Effector memory CD8-positive, alpha-beta T cell (primary cell): ENCODE measurements at regions not wholly inside any gene's neighbourhood (a gene's known extent, or its start where the extent isn't known, plus 50 kb on each side); places are given as distances from the start of the nearest gene placed in this dataset.
A peak's percentile ranks its signal among the peaks of the same experiment; 100 is the strongest.

Experiments used
- ATAC-seq: fragments of 150-1000 bp; cut with Tn5 transposase; replicated peaks from 2 replicates; pipeline ENCODE4 v1.10.0; 2021; ENCODE audit warnings: mild to moderate bottlenecking, moderate library complexity
- DNase-seq, 3 experiments: peaks; one replicate each; pipeline ENCODE4 v3.0.0; 2021
- H3K27ac Mint-ChIP-seq, 2 donors: one replicate each; pipeline ENCODE4 v1.8.0; 2022; ENCODE audit warnings: mild to moderate bottlenecking in 2 of 2, mixed read lengths in 2 of 2, moderate library complexity in 2 of 2
- H3K27me3 Mint-ChIP-seq, 2 donors: one replicate each; pipeline ENCODE4 v1.8.0; 2022; ENCODE audit warnings: mixed read lengths in 2 of 2
- H3K36me3 Mint-ChIP-seq: one replicate; pipeline ENCODE4 v1.8.0; 2022; ENCODE audit warnings: mild to moderate bottlenecking, moderate library complexity, mixed read lengths; ENCODE audit not compliant: insufficient read depth
- H3K4me1 Mint-ChIP-seq, 2 donors: one replicate each; pipeline ENCODE4 v1.8.0; 2022; ENCODE audit warnings: low read depth in 2 of 2, mixed read lengths in 2 of 2
- H3K4me3 Mint-ChIP-seq, 2 donors: one replicate each; pipeline ENCODE4 v1.8.0; 2022; ENCODE audit warnings: mild to moderate bottlenecking in 2 of 2, mixed read lengths in 2 of 2, moderate library complexity in 2 of 2
- H3K9me3 Mint-ChIP-seq, 2 donors: one replicate each; pipeline ENCODE4 v1.8.0; 2022; ENCODE audit warnings: mixed read lengths in 2 of 2

DNA sequence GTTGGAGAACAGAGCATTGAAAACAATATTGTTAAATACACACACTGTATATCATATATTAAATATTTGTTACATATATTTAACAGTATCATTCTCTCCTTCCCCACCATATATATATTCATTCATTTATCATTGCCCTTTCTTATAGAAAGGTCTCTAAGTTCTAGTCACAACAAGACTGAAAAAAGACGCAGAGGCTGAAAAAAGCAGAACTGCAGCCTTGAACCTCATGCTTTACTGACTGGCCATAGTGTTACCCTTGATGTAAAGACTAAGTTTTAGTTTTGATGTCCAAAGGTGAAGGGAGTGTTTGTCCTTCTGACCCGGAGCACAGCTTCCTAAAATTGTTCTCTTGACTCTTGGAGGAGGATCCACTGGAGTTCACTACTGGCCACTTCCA is 247.9 kb downstream of the PTEN start:
- no peaks in the 10 kb centered on the region for H3K36me3 Mint-ChIP-seq
- peaks cover 19 to 22% of the 10 kb centered on the region in 2 donors for H3K4me1 Mint-ChIP-seq
- H3K9me3 Mint-ChIP-seq, result no peaks in the 10 kb centered on the region
- no peak overlapping the region for H3K4me3 Mint-ChIP-seq
- no peaks in the 10 kb centered on the region for H3K27me3 Mint-ChIP-seq
- DNase-seq (no peak), ATAC-seq (no peak)
- no peak overlapping the region for H3K27ac Mint-ChIP-seq

DNA sequence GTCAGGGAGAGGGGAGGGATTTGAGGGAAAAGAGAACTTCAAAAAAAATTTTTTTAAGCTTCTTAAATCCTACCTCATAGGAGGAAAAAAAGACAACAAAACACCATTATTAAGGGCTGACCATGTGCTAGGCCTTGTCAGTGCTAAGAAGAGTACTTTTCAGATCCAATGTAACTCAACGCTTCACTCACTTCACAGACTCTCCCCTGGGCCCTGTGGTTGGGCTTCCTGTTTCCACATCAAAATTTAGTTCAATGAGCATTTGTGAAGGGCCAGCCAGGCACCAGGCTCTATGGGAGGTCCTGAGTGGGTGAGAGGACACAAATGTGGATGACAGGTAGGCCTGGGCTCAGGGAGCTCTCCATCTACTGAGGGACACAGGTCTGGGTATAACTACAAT is 249.8 kb downstream of the PTEN start:
- ATAC-seq (no peak), DNase-seq (no peak)
- Mint-ChIP-seq H3K4me3 (no peak overlapping the region), H3K27ac (no peak overlapping the region), H3K9me3 (no peaks in the 10 kb centered on the region), H3K4me1 (peaks cover 10 to 14% of the 10 kb centered on the region in 2 donors), H3K27me3 (no peaks in the 10 kb centered on the region), H3K36me3 (no peaks in the 10 kb centered on the region)

DNA sequence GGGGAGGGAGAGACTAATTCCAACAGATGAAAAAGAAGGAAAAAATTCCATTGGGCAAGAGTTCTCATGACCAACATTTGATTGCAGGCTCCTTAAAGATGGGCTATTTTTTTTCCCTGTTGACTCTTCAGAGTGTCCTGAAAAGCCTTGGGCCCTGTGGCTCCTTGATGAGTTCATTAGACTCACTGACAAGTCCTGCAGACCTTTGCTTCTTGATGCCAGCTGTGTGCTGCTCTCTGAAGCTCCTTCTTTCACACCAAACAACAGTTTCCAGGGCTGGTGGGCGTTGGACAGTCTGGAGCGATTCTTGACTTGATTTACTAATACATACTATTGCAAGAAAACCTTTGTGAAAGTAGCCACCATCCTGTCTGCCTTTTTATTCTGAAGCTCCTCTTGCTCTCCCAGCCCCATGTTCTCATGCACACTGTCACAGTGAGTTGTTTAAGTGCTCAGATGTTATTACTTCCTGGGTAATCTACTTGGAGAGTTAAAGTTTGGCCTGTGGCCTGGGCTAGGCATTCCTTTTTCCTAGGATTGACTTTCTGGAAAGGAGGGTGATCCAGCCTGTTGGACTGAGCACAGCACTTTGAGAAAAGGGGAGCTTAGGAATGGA is 250.3 kb downstream of the PTEN start:
- Mint-ChIP-seq H3K27me3 (no peaks in the 10 kb centered on the region), H3K4me3 (no peak overlapping the region), H3K4me1 (peaks cover 8 to 12% of the 10 kb centered on the region in 2 donors), H3K36me3 (no peaks in the 10 kb centered on the region), H3K27ac (peak overlapping the region; percentile 44 to 59), H3K9me3 (no peaks in the 10 kb centered on the region)
- DNase-seq, result no peak
- ATAC-seq, result no peak

DNA sequence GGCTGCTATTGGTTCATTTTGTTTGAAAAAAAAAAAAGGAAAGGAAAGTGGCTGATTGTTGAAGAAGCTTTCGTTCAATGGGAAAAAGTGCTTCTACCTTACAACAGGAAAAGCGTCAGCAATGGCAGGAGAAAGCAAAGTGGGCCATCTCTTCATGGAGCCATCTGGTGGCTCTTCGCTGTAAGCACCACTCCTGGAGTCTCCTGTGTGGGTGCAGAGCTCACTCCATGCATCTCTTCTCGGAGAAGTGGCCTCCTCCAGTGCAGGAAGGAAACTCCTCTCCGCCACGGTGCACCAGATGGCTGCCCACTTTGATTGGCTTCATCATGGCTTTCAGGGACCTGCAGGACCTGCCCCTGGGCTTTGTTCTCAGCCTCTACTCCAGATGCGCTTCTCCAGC is 250.9 kb downstream of the PTEN start:
- peaks cover 9 to 12% of the 10 kb centered on the region in 2 donors for H3K4me1 Mint-ChIP-seq
- peak overlapping the region; percentile 44 to 59 for H3K27ac Mint-ChIP-seq
- ATAC-seq (peak; percentile 55), DNase-seq (no peak)
- H3K4me3 Mint-ChIP-seq, result no peak overlapping the region
- H3K36me3 Mint-ChIP-seq, result no peaks in the 10 kb centered on the region
- H3K27me3 Mint-ChIP-seq, result no peaks in the 10 kb centered on the region
- H3K9me3 Mint-ChIP-seq, result no peaks in the 10 kb centered on the region

DNA sequence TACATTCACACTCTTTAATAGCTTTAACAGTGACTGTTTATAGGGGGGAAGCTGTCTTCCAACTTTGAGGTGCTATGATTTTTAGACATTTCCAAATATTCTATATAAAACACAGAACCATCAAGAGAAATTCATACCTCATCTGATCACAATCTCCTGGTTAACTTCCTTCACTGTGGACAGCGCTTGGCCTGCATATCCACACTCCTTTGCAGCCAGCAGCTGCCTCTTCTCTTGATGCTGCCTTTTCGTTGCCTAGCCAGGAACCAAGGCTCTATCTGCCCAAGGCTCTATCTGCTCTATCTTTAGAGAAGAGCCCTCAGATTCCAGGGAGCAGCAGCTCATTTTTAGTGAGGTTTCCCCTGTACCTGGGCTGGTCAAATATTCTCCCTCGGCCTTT is 252.0 kb downstream of the PTEN start:
- H3K4me1 Mint-ChIP-seq, result peaks cover 14 to 16% of the 10 kb centered on the region in 2 donors
- no peak overlapping the region for H3K27ac Mint-ChIP-seq
- DNase-seq (no peak), ATAC-seq (no peak)
- H3K4me3 Mint-ChIP-seq, result no peak overlapping the region
- H3K36me3 Mint-ChIP-seq, result no peaks in the 10 kb centered on the region
- no peaks in the 10 kb centered on the region for H3K9me3 Mint-ChIP-seq
- H3K27me3 Mint-ChIP-seq, result no peaks in the 10 kb centered on the region

DNA sequence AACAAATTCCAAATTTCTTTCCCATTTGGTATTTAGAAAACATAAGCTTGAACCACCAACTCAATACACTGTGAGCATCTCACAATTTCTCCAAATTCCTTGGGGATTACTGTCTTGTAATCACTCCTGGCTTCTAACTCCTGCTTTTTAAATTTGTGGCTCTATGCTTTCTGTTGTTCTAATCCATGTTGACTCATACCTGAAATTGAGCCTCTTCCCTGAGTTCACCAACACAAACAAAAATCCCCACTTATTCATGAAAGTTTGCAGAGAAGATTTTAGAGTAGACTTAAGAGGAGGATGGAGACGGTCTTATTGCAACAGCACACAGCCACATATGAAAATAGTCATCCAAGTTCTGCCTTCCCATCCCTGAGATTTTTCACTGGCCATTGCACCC is 252.5 kb downstream of the PTEN start:
- peaks cover 19 to 20% of the 10 kb centered on the region in 2 donors for H3K4me1 Mint-ChIP-seq
- no peaks in the 10 kb centered on the region for H3K9me3 Mint-ChIP-seq
- H3K36me3 Mint-ChIP-seq, result no peaks in the 10 kb centered on the region
- no peak for DNase-seq
- no peak overlapping the region for H3K27ac Mint-ChIP-seq
- no peaks in the 10 kb centered on the region for H3K27me3 Mint-ChIP-seq
- no peak for ATAC-seq
- no peak overlapping the region for H3K4me3 Mint-ChIP-seq

DNA sequence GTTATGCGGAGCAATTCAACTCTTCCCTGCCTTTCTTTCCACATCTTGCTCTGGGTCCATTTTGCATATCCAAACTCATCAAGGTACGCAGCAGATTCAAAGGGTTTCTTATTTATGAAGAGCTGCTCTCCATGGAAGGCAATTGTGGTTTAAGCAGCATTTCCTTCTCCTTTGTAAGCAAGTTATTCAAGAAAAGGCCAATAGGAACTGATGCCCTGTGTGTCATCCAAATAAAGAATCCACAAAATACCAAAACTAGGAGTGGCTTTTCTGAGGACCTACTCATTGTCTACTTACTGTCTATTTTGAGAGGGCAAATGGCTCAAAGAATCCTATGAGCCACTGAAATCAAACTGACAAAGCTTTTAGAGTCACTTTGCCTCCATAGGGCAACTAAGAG is 253.1 kb downstream of the PTEN start:
- Mint-ChIP-seq H3K9me3 (no peaks in the 10 kb centered on the region), H3K4me3 (no peak overlapping the region), H3K4me1 (peaks cover 19 to 20% of the 10 kb centered on the region in 2 donors), H3K27me3 (no peaks in the 10 kb centered on the region), H3K27ac (no peak overlapping the region), H3K36me3 (no peaks in the 10 kb centered on the region)
- DNase-seq, result no peak
- ATAC-seq, result no peak

DNA sequence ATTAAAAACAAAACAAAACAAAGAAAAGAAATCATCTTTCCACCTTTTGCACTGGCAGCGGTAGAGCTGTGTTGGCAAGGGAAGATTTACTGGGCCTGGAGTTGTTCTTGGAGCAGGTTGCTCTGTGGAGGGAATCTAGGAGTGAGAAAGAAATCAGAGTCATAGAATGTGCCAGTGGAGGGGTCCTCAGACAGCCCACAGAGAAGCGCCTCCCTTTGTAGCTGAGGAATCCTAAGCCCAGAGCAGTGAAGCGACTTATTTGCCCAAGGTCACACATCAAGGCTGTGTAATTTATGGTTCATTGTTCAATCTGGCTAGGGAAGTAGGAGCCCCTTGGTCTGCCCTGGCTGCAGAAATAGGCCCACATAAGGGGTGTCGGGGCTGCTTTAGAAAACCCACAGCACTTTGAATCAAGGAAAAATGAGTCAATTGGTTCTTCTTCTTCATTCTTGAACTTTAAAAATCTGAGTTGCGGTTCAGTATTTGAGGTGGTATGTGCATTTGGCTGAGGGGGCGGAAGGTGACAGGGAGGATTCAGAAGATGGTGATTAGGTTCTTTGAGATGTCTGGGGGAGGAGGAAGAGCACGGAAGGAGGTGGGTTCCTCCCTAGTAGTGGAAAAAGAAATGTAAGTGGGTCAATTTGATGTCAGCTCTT is 253.7 kb downstream of the PTEN start:
- ATAC-seq (peak; percentile 55), DNase-seq (no peak)
- no peak overlapping the region for H3K4me3 Mint-ChIP-seq
- H3K36me3 Mint-ChIP-seq, result no peaks in the 10 kb centered on the region
- no peak overlapping the region for H3K27ac Mint-ChIP-seq
- peaks cover 19 to 20% of the 10 kb centered on the region in 2 donors for H3K4me1 Mint-ChIP-seq
- H3K27me3 Mint-ChIP-seq, result no peaks in the 10 kb centered on the region
- H3K9me3 Mint-ChIP-seq, result no peaks in the 10 kb centered on the region

DNA sequence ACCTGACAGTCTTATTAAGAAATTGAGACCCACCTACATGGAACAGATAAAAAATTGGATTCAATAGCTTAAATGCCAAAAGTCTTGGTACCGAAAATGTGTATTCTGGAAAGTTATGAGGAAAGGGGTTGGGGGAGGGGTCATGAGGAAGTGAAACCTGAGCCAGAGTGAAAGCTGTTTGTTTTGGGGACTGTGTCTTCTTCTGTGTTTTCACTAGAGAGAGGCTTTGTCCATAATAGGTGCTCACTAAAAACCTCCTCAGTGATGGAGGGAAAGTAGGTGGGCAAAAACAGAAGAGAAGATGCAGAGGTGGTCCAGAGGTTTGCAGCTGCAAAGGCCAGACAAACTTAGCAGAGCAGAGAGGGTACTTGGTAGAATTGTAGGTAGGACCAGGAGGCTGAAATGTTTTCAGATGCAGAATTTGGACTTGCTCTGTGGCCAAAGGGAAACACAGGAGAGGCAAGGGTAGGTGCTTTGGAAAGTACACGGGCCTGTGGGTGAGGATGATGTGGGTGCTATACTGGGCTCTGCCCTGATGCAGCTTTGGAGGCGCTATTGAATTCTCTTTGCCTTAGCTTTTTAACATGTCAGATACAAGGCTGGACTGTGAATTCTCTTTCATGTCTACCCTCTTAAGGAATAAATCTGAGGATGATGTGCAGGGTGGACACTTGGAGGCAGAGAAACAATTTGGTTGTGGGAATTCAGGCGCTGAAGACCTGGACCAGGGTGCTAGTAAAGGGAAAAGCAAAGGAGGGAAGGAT is 254.6 kb downstream of the PTEN start:
- ATAC-seq, result peak; percentile 64

DNA sequence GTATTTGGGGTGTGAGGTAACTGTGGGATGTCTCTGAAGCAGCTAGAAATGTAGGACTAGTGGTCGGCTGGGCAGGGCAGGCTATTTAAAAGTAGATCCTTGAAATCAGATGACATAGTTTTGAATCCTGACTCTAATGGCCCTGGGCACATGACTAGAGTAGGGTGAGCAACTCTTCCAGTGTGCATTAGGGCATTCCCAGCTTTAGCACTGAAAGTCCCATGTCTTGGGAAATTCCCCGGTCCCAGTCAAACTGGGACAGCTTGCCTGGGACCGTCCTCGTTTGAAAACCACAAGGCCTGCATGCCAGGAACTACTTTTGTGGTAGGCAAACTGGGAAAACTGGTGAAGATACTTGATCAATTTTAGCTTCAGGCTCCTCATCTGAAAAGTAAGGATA is 255.3 kb downstream of the PTEN start:
- no peak overlapping the region for H3K27ac Mint-ChIP-seq
- DNase-seq (no peak), ATAC-seq (no peak)
- H3K36me3 Mint-ChIP-seq, result no peaks in the 10 kb centered on the region
- H3K27me3 Mint-ChIP-seq, result no peaks in the 10 kb centered on the region
- H3K4me3 Mint-ChIP-seq, result no peak overlapping the region
- H3K9me3 Mint-ChIP-seq, result no peaks in the 10 kb centered on the region
- H3K4me1 Mint-ChIP-seq, result peaks cover 19 to 20% of the 10 kb centered on the region in 2 donors

More for the DNA sequence above, 254.6 kb downstream of the PTEN start:
- no peak overlapping the region for H3K27ac Mint-ChIP-seq
- peaks cover 19 to 20% of the 10 kb centered on the region in 2 donors for H3K4me1 Mint-ChIP-seq
- no peaks in the 10 kb centered on the region for H3K27me3 Mint-ChIP-seq
- H3K9me3 Mint-ChIP-seq, result no peaks in the 10 kb centered on the region
- no peak for DNase-seq
- H3K36me3 Mint-ChIP-seq, result no peaks in the 10 kb centered on the region
- no peak overlapping the region for H3K4me3 Mint-ChIP-seq

DNA sequence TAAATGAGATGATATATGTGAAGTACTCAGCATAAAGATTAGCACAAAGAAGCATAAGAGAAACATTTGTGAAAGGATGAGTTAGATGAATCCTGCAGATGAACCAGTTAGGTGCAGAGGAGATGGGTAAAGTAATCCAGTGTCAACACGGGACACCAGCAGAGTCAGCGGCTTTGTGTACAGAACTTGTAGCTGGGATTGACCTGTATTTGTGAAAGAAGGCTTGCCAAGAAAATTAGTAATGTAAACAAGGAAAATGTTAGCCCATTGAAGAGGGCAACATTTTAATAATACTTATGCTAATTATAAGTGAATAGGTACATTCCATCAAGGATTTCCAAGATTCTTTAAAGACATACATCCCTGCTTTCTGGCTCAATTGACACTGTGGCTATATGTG is 255.7 kb downstream of the PTEN start:
- H3K27me3 Mint-ChIP-seq, result no peaks in the 10 kb centered on the region
- no peak for ATAC-seq
- peaks cover 15 to 17% of the 10 kb centered on the region in 2 donors for H3K4me1 Mint-ChIP-seq
- no peaks in the 10 kb centered on the region for H3K9me3 Mint-ChIP-seq
- H3K4me3 Mint-ChIP-seq, result no peak overlapping the region
- no peaks in the 10 kb centered on the region for H3K36me3 Mint-ChIP-seq
- no peak for DNase-seq
- H3K27ac Mint-ChIP-seq, result no peak overlapping the region

DNA sequence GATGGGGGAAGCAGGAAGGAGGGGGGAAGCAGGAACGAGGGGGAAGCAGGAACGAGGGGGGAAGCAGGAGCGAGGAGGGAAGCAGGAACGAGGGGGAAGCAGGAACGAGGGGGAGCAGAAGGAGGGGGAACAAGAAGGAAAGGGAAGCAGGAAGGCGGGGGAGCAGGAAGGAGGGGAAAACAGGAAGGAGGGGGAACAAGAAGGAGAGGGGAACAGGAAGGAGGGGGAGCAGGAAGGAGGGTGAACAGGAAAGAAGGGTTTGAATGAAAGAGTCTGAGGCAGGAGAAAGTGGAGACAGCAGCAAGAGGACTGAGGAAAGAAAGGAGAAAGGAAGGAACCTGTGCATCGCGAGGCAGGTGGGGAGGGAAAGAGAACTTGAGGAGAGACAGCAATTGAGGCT is 256.6 kb downstream of the PTEN start:
- H3K4me3 Mint-ChIP-seq, result no peak overlapping the region
- DNase-seq (no peak), ATAC-seq (no peak)
- no peaks in the 10 kb centered on the region for H3K9me3 Mint-ChIP-seq
- H3K4me1 Mint-ChIP-seq, result peaks cover 8 to 11% of the 10 kb centered on the region in 2 donors
- H3K27me3 Mint-ChIP-seq, result no peaks in the 10 kb centered on the region
- H3K36me3 Mint-ChIP-seq, result no peaks in the 10 kb centered on the region
- peak overlapping the region in 1 of 2 donors; percentile 83 for H3K27ac Mint-ChIP-seq

DNA sequence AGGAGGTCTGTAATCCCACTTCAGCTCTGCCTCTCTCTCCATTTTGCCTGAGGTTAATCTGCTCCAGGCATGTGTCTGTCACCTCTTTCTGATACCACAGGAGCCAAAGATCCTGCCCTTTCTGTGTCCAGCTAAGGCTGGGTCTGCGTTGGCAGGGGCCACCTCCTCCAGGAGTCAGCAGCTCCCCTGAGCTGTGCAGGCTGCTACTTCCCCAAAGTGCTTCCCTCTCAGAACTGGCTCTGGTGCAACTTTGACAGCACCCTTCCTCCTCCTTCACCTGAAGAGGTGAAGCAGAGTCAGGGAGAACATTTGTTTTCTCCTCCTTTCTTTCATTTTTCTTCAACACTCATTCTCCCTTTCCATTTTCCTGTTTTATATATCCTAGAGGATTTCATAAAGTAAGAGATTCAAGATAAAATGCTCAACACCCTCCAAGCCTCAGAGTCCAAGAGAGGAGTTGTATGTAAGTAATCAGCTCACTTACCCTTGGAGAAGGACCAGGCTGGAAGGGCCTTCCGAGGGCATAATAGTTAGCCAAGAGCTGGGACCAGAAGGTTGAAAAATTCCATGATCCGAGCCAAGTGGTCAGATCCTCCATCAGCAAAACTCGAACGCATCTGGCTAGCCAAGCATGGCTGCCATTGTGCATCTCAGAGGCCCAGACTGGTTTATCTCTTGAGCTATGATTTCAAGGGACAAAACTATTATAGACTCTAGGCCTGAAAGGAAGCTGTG is 257.3 kb downstream of the PTEN start:
- no peaks in the 10 kb centered on the region for H3K36me3 Mint-ChIP-seq
- peaks cover 8 to 11% of the 10 kb centered on the region in 2 donors for H3K4me1 Mint-ChIP-seq
- no peak overlapping the region for H3K4me3 Mint-ChIP-seq
- no peaks in the 10 kb centered on the region for H3K27me3 Mint-ChIP-seq
- no peaks in the 10 kb centered on the region for H3K9me3 Mint-ChIP-seq
- ATAC-seq, result no peak
- H3K27ac Mint-ChIP-seq, result peak overlapping the region in 1 of 2 donors; percentile 83
- DNase-seq, result no peak
